ENCODE measurements at regions not wholly inside any gene's neighbourhood (a gene's known extent, or its start where the extent isn't known, plus 50 kb on each side); places are given as distances from the start of the nearest gene placed in this dataset.
"Not testable (repeated sequence)": the region's sequence is repeated elsewhere in the genome, so short reads cannot be mapped to it uniquely, and the experiment has no call there.

DNA sequence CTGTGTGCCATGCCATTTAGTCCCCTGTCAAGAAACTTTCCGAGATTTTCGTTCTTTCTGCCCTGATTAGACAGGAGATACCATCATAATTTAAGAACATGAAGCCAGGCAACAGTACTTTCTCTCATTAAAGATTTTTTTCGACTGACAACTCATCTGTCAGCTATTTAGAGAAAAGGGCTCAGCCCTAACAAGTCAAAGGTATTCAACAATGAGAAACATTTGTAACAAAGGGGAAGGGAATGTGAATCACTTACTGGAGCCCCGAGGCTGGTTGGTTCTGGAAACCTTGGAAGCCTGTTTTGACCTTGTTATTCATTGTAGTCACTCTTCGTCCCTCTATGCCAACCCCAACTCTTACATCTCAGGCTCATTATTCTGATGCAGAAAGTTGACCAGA is 199.4 kb downstream of the SPP2 start:
- H3K36me3 Mint-ChIP-seq (ENCODE audit: insufficient read depth, unreplicated experiment), result peaks cover 5% of the 10 kb centered on the region
- no peaks in the 10 kb centered on the region for H3K27me3 Mint-ChIP-seq (ENCODE audit: unreplicated experiment)
- TF ChIP-seq, protein P1, sequence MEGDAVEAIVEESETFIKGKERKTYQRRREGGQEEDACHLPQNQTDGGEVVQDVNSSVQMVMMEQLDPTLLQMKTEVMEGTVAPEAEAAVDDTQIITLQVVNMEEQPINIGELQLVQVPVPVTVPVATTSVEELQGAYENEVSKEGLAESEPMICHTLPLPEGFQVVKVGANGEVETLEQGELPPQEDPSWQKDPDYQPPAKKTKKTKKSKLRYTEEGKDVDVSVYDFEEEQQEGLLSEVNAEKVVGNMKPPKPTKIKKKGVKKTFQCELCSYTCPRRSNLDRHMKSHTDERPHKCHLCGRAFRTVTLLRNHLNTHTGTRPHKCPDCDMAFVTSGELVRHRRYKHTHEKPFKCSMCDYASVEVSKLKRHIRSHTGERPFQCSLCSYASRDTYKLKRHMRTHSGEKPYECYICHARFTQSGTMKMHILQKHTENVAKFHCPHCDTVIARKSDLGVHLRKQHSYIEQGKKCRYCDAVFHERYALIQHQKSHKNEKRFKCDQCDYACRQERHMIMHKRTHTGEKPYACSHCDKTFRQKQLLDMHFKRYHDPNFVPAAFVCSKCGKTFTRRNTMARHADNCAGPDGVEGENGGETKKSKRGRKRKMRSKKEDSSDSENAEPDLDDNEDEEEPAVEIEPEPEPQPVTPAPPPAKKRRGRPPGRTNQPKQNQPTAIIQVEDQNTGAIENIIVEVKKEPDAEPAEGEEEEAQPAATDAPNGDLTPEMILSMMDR (IDR thresholded peaks at IDR 0.05; ENCODE audit: unreplicated experiment), result no peak
- no peak overlapping the region for H3K4me3 Mint-ChIP-seq (ENCODE audit: low read depth, unreplicated experiment)
- H3K9me3 Mint-ChIP-seq (ENCODE audit: low read depth, unreplicated experiment), result no peaks in the 10 kb centered on the region
- intact Hi-C loops (cut with micrococcal nuclease; ENCODE audit: unreplicated experiment), result loop anchor here (10.0 kb wide), 1 partner anchor 175 kb away; no protein-coding TSS in a partner anchor
- CTCF ChIA-PET, result no interaction called here
- peak overlapping the region; percentile 88 for H3K27ac Mint-ChIP-seq (ENCODE audit: unreplicated experiment)
- H3K4me1 Mint-ChIP-seq (ENCODE audit: low read depth, unreplicated experiment), result peaks cover 64% of the 10 kb centered on the region
- DNase-seq, result peak; percentile 25
- no TSS peak for BruUV-seq (replicated peaks)

DNA sequence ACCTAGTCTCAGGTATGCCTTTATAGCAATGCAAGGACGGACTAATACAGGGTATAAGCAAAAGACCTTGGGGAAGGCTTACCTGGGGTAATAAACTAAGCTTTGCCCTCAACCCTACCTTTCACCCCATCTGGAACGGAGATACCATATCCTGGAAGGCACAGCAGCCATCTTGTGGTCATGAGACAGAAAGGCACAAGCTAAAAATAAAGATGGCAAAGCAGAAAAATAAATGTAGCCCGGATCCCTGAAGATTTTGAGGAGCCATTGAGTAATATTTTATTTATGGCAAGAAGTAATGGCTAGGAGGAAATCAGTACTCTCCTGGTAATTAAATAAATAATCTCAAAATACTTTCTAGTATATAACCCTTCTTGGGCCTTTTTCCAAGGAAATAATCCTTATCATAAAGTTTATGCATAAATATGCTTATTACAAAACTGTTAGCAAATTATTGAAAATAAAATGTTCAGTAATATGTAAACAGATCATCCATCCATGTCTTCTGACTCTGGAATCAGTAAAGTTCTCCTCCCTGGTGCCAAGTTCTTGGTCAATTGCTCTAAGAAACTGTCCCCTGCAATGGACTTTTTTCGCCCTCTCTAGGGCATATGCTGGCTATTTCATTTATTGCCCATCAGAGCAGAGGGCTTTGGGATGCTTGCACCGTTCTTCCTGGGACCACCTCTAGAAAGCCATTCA is 198.7 kb downstream of the SPP2 start:
- DNase-seq, result no peak
- Mint-ChIP-seq H3K27ac (ENCODE audit: unreplicated experiment) (peak overlapping the region; percentile 88), H3K36me3 (ENCODE audit: insufficient read depth, unreplicated experiment) (peaks cover 5% of the 10 kb centered on the region), H3K27me3 (ENCODE audit: unreplicated experiment) (no peaks in the 10 kb centered on the region), H3K4me1 (ENCODE audit: low read depth, unreplicated experiment) (peaks cover 66% of the 10 kb centered on the region), H3K4me3 (ENCODE audit: low read depth, unreplicated experiment) (no peak overlapping the region), H3K9me3 (ENCODE audit: low read depth, unreplicated experiment) (no peaks in the 10 kb centered on the region)
- CTCF ChIA-PET, result no interaction called here
- BruUV-seq (replicated peaks), result no TSS peak
- TF ChIP-seq, protein P1 (IDR thresholded peaks at IDR 0.05; ENCODE audit: unreplicated experiment), result no peak
- intact Hi-C loops (cut with micrococcal nuclease; ENCODE audit: unreplicated experiment), result no loop called here

GRCh38 chr2:234248213-234248710 is 197.8 kb downstream of the SPP2 start:
- DNase-seq; H3K27me3 Mint-ChIP-seq (ENCODE audit: unreplicated experiment); H3K36me3 Mint-ChIP-seq (ENCODE audit: insufficient read depth, unreplicated experiment); H3K27ac Mint-ChIP-seq (ENCODE audit: unreplicated experiment); CTCF ChIA-PET; H3K4me3 Mint-ChIP-seq (ENCODE audit: low read depth, unreplicated experiment); BruUV-seq (replicated peaks); H3K9me3 Mint-ChIP-seq (ENCODE audit: low read depth, unreplicated experiment); intact Hi-C loops (cut with micrococcal nuclease; ENCODE audit: unreplicated experiment): not testable (repeated sequence)
- H3K4me1 Mint-ChIP-seq (ENCODE audit: low read depth, unreplicated experiment), result peaks cover 75% of the 10 kb centered on the region

DNA sequence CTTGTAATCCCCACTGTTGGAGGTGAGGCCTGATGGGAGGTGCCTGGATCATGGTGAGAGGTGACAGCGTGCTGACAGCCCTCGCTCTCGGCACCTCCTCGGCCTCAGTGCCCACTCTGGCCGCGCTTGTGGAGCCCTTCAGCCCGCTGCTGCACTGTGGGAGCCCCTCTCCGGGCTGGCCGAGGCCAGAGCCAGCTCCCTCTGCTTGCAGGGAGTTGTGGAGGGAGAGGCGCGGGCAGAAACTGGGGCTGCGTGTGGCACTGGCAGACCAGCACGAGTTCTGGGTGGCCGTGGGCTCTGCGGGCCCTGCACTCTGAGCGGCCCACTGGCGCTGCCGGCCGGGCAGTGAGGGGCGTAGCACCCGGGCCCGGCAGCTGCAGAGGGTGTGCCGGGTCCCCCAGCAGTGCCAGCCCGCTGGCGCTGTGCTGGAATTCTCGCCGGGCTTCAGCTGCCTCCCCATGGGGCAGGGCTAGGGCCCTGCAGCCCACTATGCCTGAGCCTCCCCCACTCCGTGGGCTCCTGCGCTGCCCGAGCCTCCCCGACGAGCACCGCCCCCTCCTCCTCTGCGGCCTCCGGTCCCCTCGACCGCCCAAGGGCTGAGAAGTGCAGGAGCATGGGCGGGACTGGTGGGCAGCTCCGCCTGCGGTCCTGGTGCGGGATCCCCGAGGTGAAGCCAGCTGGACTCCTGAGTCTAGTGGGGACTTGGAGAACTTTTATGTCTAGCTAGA is 197.1 kb downstream of the SPP2 start:
- intact Hi-C loops (cut with micrococcal nuclease; ENCODE audit: unreplicated experiment), result no loop called here
- Mint-ChIP-seq H3K4me1 (ENCODE audit: low read depth, unreplicated experiment) (peaks cover 79% of the 10 kb centered on the region), H3K9me3 (ENCODE audit: low read depth, unreplicated experiment) (no peaks in the 10 kb centered on the region), H3K4me3 (ENCODE audit: low read depth, unreplicated experiment) (no peak overlapping the region), H3K27me3 (ENCODE audit: unreplicated experiment) (no peaks in the 10 kb centered on the region), H3K36me3 (ENCODE audit: insufficient read depth, unreplicated experiment) (peaks cover 5% of the 10 kb centered on the region), H3K27ac (ENCODE audit: unreplicated experiment) (peak overlapping the region; percentile 52)
- BruUV-seq (replicated peaks), result no TSS peak
- TF ChIP-seq, protein P1 (IDR thresholded peaks at IDR 0.05; ENCODE audit: unreplicated experiment), result no peak
- no peak for DNase-seq
- CTCF ChIA-PET, result no interaction called here

All from Calu3 (cell line).